Neuronal stem cell (in vitro differentiated cells): ENCODE measurements at regions not wholly inside any gene's neighbourhood (a gene's known extent, or its start where the extent isn't known, plus 50 kb on each side); places are given as distances from the start of the nearest gene placed in this dataset.

Source experiments
- DNase-seq: peaks from one replicate; pipeline ENCODE4 v3.0.0-alpha.2; 2013; ENCODE audit warnings: low spot score
- H2AFZ ChIP-seq: one replicate; pipeline ENCODE4 v1.6.1; 2013; ENCODE audit warnings: mild to moderate bottlenecking, low read length, inconsistent platforms
- H2AK5ac ChIP-seq: 2 replicates; pipeline ENCODE4 v1.6.1; 2013; ENCODE audit warnings: low read depth, mild to moderate bottlenecking, inconsistent platforms, low read length, moderate library complexity, mixed read lengths
- H2BK120ac ChIP-seq: 2 replicates; pipeline ENCODE4 v1.6.1; 2013; ENCODE audit warnings: low read depth, mild to moderate bottlenecking, inconsistent platforms, low read length, moderate library complexity, mixed read lengths
- H2BK12ac ChIP-seq: one replicate; pipeline ENCODE4 v1.6.1; 2013; ENCODE audit warnings: low read length, inconsistent platforms
- H2BK15ac ChIP-seq: 2 replicates; pipeline ENCODE4 v1.6.1; 2013; ENCODE audit warnings: mild to moderate bottlenecking, low read length, inconsistent platforms, mixed read lengths
- H2BK5ac ChIP-seq: one replicate; pipeline ENCODE4 v1.6.1; 2013; ENCODE audit warnings: inconsistent platforms, mild to moderate bottlenecking, low read length, moderate library complexity
- H3K14ac ChIP-seq: one replicate; pipeline ENCODE4 v1.6.1; 2013; ENCODE audit warnings: low read length, inconsistent platforms
- H3K18ac ChIP-seq: 2 replicates; pipeline ENCODE4 v1.6.1; 2013; ENCODE audit warnings: low read length, inconsistent platforms
- H3K23ac ChIP-seq: 2 replicates; pipeline ENCODE4 v1.6.1; 2013; ENCODE audit warnings: low read depth, mild to moderate bottlenecking, mixed read lengths, low read length, inconsistent platforms; ENCODE audit not compliant: poor library complexity
- H3K27ac ChIP-seq: replicated peaks from 3 replicates; pipeline ENCODE4 v1.5.1; 2013; ENCODE audit warnings: low read length, inconsistent platforms
- H3K27me3 ChIP-seq, 3 experiments: 2 replicates each; pipeline ENCODE4 v1.6.1; 2013; ENCODE audit warnings: low read length in 3 of 3, mild to moderate bottlenecking in 2 of 3, inconsistent platforms in 1 of 3, low read depth in 1 of 3, mixed read lengths in 1 of 3, moderate library complexity in 1 of 3; ENCODE audit not compliant: control insufficient read depth in 3 of 3, insufficient read depth in 3 of 3
- H3K36me3 ChIP-seq, 2 donors: replicated peaks in 1 of 2; 2 replicates each; pipeline ENCODE4 v1.6.1; 2013; ENCODE audit warnings: low read length in 2 of 2; ENCODE audit not compliant: control insufficient read depth in 2 of 2, insufficient read depth in 2 of 2
- H3K4ac ChIP-seq: 2 replicates; pipeline ENCODE4 v1.6.1; 2013; ENCODE audit warnings: inconsistent platforms, mild to moderate bottlenecking, low read length, moderate library complexity
- H3K4me1 ChIP-seq, 2 donors: 1 replicate in 1 of 2; 2 replicates in 1 of 2; pipeline ENCODE4 v1.6.1; 2013; ENCODE audit warnings: low read length in 2 of 2, low read depth in 1 of 2; ENCODE audit not compliant: control insufficient read depth in 2 of 2, insufficient read depth in 1 of 2
- H3K4me2 ChIP-seq: one replicate; pipeline ENCODE4 v1.6.1; 2013; ENCODE audit warnings: mild to moderate bottlenecking, low read length, inconsistent platforms; ENCODE audit not compliant: insufficient read depth, poor library complexity, severe bottlenecking
- H3K4me3 ChIP-seq, 2 donors: 2 replicates each; pipeline ENCODE4 v1.5.1; 2013; ENCODE audit warnings: low read length in 2 of 2, mild to moderate bottlenecking in 2 of 2, inconsistent platforms in 1 of 2, moderate library complexity in 1 of 2
- H3K79me1 ChIP-seq: one replicate; pipeline ENCODE4 v1.6.1; 2013; ENCODE audit warnings: low read depth, mild to moderate bottlenecking, inconsistent platforms, low read length, moderate library complexity
- H3K9ac ChIP-seq: one replicate; pipeline ENCODE4 v1.6.1; 2013; ENCODE audit warnings: mild to moderate bottlenecking, low read depth, low read length, inconsistent platforms; ENCODE audit not compliant: poor library complexity
- H3K9me3 ChIP-seq, 2 donors: replicated peaks in 1 of 2; 2 replicates each; pipeline versions ENCODE3 to v1.6.1; 2013; ENCODE audit warnings: low read length in 2 of 2, mild to moderate bottlenecking in 2 of 2, inconsistent platforms in 1 of 2, low read depth in 1 of 2, mixed read lengths in 1 of 2, moderate library complexity in 1 of 2; ENCODE audit not compliant: control insufficient read depth in 2 of 2, insufficient read depth in 1 of 2
- H4K8ac ChIP-seq: one replicate; pipeline ENCODE4 v1.6.1; 2013; ENCODE audit warnings: low read depth, mild to moderate bottlenecking, inconsistent platforms, low read length, moderate library complexity
- H4K91ac ChIP-seq: one replicate; pipeline ENCODE4 v1.6.1; 2013; ENCODE audit warnings: low read length, low read depth, mild to moderate bottlenecking, inconsistent platforms; ENCODE audit not compliant: poor library complexity
- WGBS, 2 donors: extraction: QIAGEN DNeasy Blood & Tissue Kit; methylation state at CpG; one replicate each; pipeline ENCODE4 v1.1.7; 2013; ENCODE audit warnings: missing lambda C conversion rate in 2 of 2, mixed read lengths in 1 of 2; ENCODE audit not compliant: insufficient read length in 2 of 2, insufficient replicate concordance in 1 of 2; ENCODE audit errors: extremely low coverage in 2 of 2; 5-methylcytosine and 5-hydroxymethylcytosine counted together

- no peaks in the 10 kb centered on the region for H3K27me3 ChIP-seq
- no peak overlapping the region for H3K4me2 ChIP-seq
- no peak overlapping the region for H2BK120ac ChIP-seq
- H3K23ac ChIP-seq, result no peak overlapping the region
- H3K4ac ChIP-seq, result no peak overlapping the region
- no peak overlapping the region for H2AFZ ChIP-seq
- no peak overlapping the region for H3K18ac ChIP-seq
- H3K9me3 ChIP-seq, result no peaks in the 10 kb centered on the region
- no peak for DNase-seq
- H2BK12ac ChIP-seq, result no peak overlapping the region
- no peak overlapping the region for H2BK15ac ChIP-seq
- H3K4me3 ChIP-seq, result no peak overlapping the region
- no peak overlapping the region for H3K27ac ChIP-seq
- peaks cover 0 to 4% of the 10 kb centered on the region in 2 donors for H3K4me1 ChIP-seq
- H3K9ac ChIP-seq, result no peak overlapping the region
- WGBS, 2 donors, result no CpG with 5 or more reads among the region's 4 CpGs
- H4K91ac ChIP-seq, result no peak overlapping the region
- no peak overlapping the region for H2AK5ac ChIP-seq
- H3K14ac ChIP-seq, result no peak overlapping the region
- no peaks in the 10 kb centered on the region for H3K36me3 ChIP-seq
- H2BK5ac ChIP-seq, result no peak overlapping the region
- H4K8ac ChIP-seq, result no peak overlapping the region
- H3K79me1 ChIP-seq, result no peaks in the 10 kb centered on the region
These were observed 127.7 kb upstream of the RPS6KA3 start for GRCh38 chrX:20394451-20394850.

- Histone ChIP-seq H3K4me3 (no peak overlapping the region), H3K4me2 (no peak overlapping the region), H3K9me3 (no peaks in the 10 kb centered on the region), H3K14ac (no peak overlapping the region), H2BK5ac (no peak overlapping the region), H2AK5ac (no peak overlapping the region), H4K8ac (no peak overlapping the region), H3K18ac (no peak overlapping the region), H3K4me1 (peaks cover 0 to 4% of the 10 kb centered on the region in 2 donors), H3K79me1 (no peaks in the 10 kb centered on the region), H3K9ac (no peak overlapping the region), H3K23ac (no peak overlapping the region), H3K36me3 (no peaks in the 10 kb centered on the region), H2BK15ac (no peak overlapping the region), H2BK120ac (no peak overlapping the region), H4K91ac (no peak overlapping the region), H3K4ac (no peak overlapping the region), H2AFZ (no peak overlapping the region), H2BK12ac (no peak overlapping the region), H3K27ac (no peak overlapping the region), H3K27me3 (no peaks in the 10 kb centered on the region)
- WGBS, 2 donors, result no CpG with 5 or more reads among the region's 1 CpG
- DNase-seq, result no peak
These were observed 127.2 kb upstream of the RPS6KA3 start for GRCh38 chrX:20393944-20394343.

GRCh38 chrX:20388594-20388993, 121.9 kb upstream of the RPS6KA3 start:
- Histone ChIP-seq H3K4me1 (no peaks in the 10 kb centered on the region), H3K27me3 (no peaks in the 10 kb centered on the region), H2BK15ac (no peak overlapping the region), H3K4me2 (no peak overlapping the region), H3K79me1 (no peaks in the 10 kb centered on the region), H3K4me3 (no peak overlapping the region), H2BK5ac (no peak overlapping the region), H3K23ac (no peak overlapping the region), H3K9me3 (no peaks in the 10 kb centered on the region), H3K27ac (no peak overlapping the region), H2AFZ (no peak overlapping the region), H2BK120ac (no peak overlapping the region), H4K8ac (no peak overlapping the region), H3K4ac (no peak overlapping the region), H3K14ac (no peak overlapping the region), H3K36me3 (no peaks in the 10 kb centered on the region), H2AK5ac (no peak overlapping the region), H3K18ac (no peak overlapping the region), H3K9ac (no peak overlapping the region), H4K91ac (no peak overlapping the region), H2BK12ac (no peak overlapping the region)
- WGBS, 2 donors, result no CpG with 5 or more reads among the region's 5 CpGs
- DNase-seq, result no peak

- no CpG with 5 or more reads among the region's 1 CpG for WGBS, 2 donors
- H3K4me1 ChIP-seq, result no peaks in the 10 kb centered on the region
These were observed 116.8 kb upstream of the RPS6KA3 start for GRCh38 chrX:20383477-20383876.

More at GRCh38 chrX:20383477-20383876, 116.8 kb upstream of the RPS6KA3 start:
- Histone ChIP-seq H3K9me3 (no peaks in the 10 kb centered on the region), H3K9ac (no peak overlapping the region), H2AFZ (no peak overlapping the region), H3K36me3 (no peaks in the 10 kb centered on the region), H3K27me3 (no peaks in the 10 kb centered on the region), H3K4me3 (no peak overlapping the region), H3K18ac (no peak overlapping the region), H2BK15ac (no peak overlapping the region), H2BK120ac (no peak overlapping the region), H2BK12ac (no peak overlapping the region), H3K14ac (no peak overlapping the region), H3K4ac (no peak overlapping the region), H2BK5ac (no peak overlapping the region), H4K8ac (no peak overlapping the region), H3K27ac (no peak overlapping the region), H2AK5ac (no peak overlapping the region), H3K79me1 (no peaks in the 10 kb centered on the region), H4K91ac (no peak overlapping the region), H3K23ac (no peak overlapping the region), H3K4me2 (no peak overlapping the region)
- DNase-seq, result no peak
